ENCODE measurements at regions not wholly inside any gene's neighbourhood (a gene's known extent, or its start where the extent isn't known, plus 50 kb on each side); places are given as distances from the start of the nearest gene placed in this dataset.

GRCh38 chrX:76996641-76997040 lies 450.5 kb upstream of the FGF16 start:
- Histone ChIP-seq H3K4me1 (no peaks in the 10 kb centered on the region), H3K4me3 (no peak overlapping the region), H3K9me3 (peaks cover 0 to 17% of the 10 kb centered on the region in 2 donors), H3K36me3 (no peaks in the 10 kb centered on the region), H3K27ac (no peak overlapping the region), H3K27me3 (peaks cover 0 to 9% of the 10 kb centered on the region in 2 donors)
- intact Hi-C loops (cut with DNase I; ENCODE audit: low total_unique reads), result no loop called here
- TF ChIP-seq POLR2A (IDR thresholded peaks at IDR 0.05) (no peak), CTCF (IDR thresholded peaks at IDR 0.05) (no peak), POLR2AphosphoS5 (IDR thresholded peaks at IDR 0.05) (no peak)
- no peak for DNase-seq (ENCODE audit: low spot score in 2 of 2)

- no peaks in the 10 kb centered on the region for H3K4me1 ChIP-seq
- H3K27ac ChIP-seq, result no peak overlapping the region
- H3K4me3 ChIP-seq, result no peak overlapping the region
- H3K27me3 ChIP-seq, result peaks cover 0 to 15% of the 10 kb centered on the region in 2 donors
- intact Hi-C loops (cut with DNase I; ENCODE audit: low total_unique reads), result no loop called here
- no peaks in the 10 kb centered on the region for H3K36me3 ChIP-seq
- TF ChIP-seq CTCF (IDR thresholded peaks at IDR 0.05) (no peak), POLR2A (IDR thresholded peaks at IDR 0.05) (no peak), POLR2AphosphoS5 (IDR thresholded peaks at IDR 0.05) (no peak)
- no peak for DNase-seq (ENCODE audit: low spot score in 2 of 2)
- no peaks in the 10 kb centered on the region for H3K9me3 ChIP-seq
Observed at GRCh38 chrX:77003530-77003929, 443.7 kb upstream of the FGF16 start.

GRCh38 chrX:77003956-77004355 lies 443.2 kb upstream of the FGF16 start:
- H3K27me3 ChIP-seq, result peaks cover 0 to 15% of the 10 kb centered on the region in 2 donors
- no peak overlapping the region for H3K4me3 ChIP-seq
- DNase-seq (ENCODE audit: low spot score in 2 of 2), result no peak
- no peaks in the 10 kb centered on the region for H3K36me3 ChIP-seq
- TF ChIP-seq CTCF (IDR thresholded peaks at IDR 0.05) (no peak), POLR2A (IDR thresholded peaks at IDR 0.05) (no peak), POLR2AphosphoS5 (IDR thresholded peaks at IDR 0.05) (no peak)
- H3K9me3 ChIP-seq, result no peaks in the 10 kb centered on the region
- H3K27ac ChIP-seq, result no peak overlapping the region
- intact Hi-C loops (cut with DNase I; ENCODE audit: low total_unique reads), result no loop called here
- H3K4me1 ChIP-seq, result no peaks in the 10 kb centered on the region

- no peak overlapping the region for H3K27ac ChIP-seq
- intact Hi-C loops (cut with DNase I; ENCODE audit: low total_unique reads), result no loop called here
- H3K4me3 ChIP-seq, result no peak overlapping the region
- DNase-seq (ENCODE audit: low spot score in 2 of 2), result no peak
- peaks cover 0 to 29% of the 10 kb centered on the region in 2 donors for H3K27me3 ChIP-seq
- no peaks in the 10 kb centered on the region for H3K36me3 ChIP-seq
- H3K9me3 ChIP-seq, result no peaks in the 10 kb centered on the region
- no peaks in the 10 kb centered on the region for H3K4me1 ChIP-seq
- TF ChIP-seq CTCF (IDR thresholded peaks at IDR 0.05) (no peak), POLR2A (IDR thresholded peaks at IDR 0.05) (no peak), POLR2AphosphoS5 (IDR thresholded peaks at IDR 0.05) (no peak)
Observed at GRCh38 chrX:77009691-77010090, 437.5 kb upstream of the FGF16 start.

GRCh38 chrX:77014377-77015372 lies 432.5 kb upstream of the FGF16 start:
- Histone ChIP-seq H3K9me3 (no peaks in the 10 kb centered on the region), H3K4me3 (no peak overlapping the region), H3K36me3 (no peaks in the 10 kb centered on the region), H3K27ac (no peak overlapping the region), H3K4me1 (no peaks in the 10 kb centered on the region), H3K27me3 (peaks cover 0 to 43% of the 10 kb centered on the region in 2 donors)
- no peak for DNase-seq (ENCODE audit: low spot score in 2 of 2)
- intact Hi-C loops (cut with DNase I; ENCODE audit: low total_unique reads), result no loop called here
- no peak for TF ChIP-seq POLR2AphosphoS5 (IDR thresholded peaks at IDR 0.05)
- TF ChIP-seq CTCF (IDR thresholded peaks at IDR 0.05), result no peak

All from breast epithelium (tissue), 4 donors.